GM23338 (cell line): ENCODE measurements at regions not wholly inside any gene's neighbourhood (a gene's known extent, or its start where the extent isn't known, plus 50 kb on each side); places are given as distances from the start of the nearest gene placed in this dataset.

Experiments
- EZH2 ChIP-seq: fragments of 200-600 bp; sonication (generic); IDR thresholded peaks from one replicate; pipeline ENCODE4 v1.8.0; 2017; ENCODE audit warnings: antibody characterized with exemption, mild to moderate bottlenecking, low read depth; ENCODE audit not compliant: unreplicated experiment
- EZH2phosphoT487 ChIP-seq: fragments of 200-600 bp; sonication (generic); IDR thresholded peaks from one replicate; pipeline ENCODE4 v1.8.1; 2018; ENCODE audit warnings: antibody characterized with exemption; ENCODE audit not compliant: unreplicated experiment
- POLR2AphosphoS5 ChIP-seq: IDR thresholded peaks from 2 replicates; pipeline ENCODE4 v1.6.1; 2016; ENCODE audit warnings: antibody characterized with exemption, low read depth
- TF ChIP-seq, protein P1 (sequence below), 2 experiments: fragments of 200-600 bp in 1 of 2; sonication (generic) in 1 of 2; conservative IDR thresholded peaks; 2 replicates each; pipeline versions ENCODE4 v1.5.1 to v1.6.1; 2016 to 2017; ENCODE audit warnings: antibody characterized with exemption in 2 of 2, low read depth in 2 of 2, mild to moderate bottlenecking in 2 of 2, moderate library complexity in 1 of 2

DNA sequence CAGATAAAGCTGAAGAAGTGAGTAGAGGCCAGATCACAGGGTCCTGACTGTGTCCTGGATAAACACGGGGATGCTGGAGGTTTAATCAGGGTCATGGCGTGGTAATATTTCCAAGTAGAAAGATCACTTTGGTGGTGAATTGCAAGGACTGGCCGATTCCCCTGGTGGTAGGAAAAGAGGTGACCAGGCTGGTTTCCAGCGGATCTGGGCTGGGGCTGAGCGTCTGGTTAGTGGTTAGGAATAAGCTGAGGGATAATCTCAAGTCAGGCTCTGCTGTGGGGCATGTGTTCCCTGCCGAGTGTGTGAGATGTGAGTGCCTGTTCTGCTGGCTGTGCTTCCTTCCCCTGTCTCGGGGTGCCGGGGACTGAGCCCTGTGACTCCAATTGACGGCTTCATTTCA is 484.0 kb downstream of the TSN start:
- TF ChIP-seq, protein P1, sequence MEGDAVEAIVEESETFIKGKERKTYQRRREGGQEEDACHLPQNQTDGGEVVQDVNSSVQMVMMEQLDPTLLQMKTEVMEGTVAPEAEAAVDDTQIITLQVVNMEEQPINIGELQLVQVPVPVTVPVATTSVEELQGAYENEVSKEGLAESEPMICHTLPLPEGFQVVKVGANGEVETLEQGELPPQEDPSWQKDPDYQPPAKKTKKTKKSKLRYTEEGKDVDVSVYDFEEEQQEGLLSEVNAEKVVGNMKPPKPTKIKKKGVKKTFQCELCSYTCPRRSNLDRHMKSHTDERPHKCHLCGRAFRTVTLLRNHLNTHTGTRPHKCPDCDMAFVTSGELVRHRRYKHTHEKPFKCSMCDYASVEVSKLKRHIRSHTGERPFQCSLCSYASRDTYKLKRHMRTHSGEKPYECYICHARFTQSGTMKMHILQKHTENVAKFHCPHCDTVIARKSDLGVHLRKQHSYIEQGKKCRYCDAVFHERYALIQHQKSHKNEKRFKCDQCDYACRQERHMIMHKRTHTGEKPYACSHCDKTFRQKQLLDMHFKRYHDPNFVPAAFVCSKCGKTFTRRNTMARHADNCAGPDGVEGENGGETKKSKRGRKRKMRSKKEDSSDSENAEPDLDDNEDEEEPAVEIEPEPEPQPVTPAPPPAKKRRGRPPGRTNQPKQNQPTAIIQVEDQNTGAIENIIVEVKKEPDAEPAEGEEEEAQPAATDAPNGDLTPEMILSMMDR (conservative IDR thresholded peaks at IDR 0.05; ENCODE audit: low read depth in 2 of 2): no peak; a peak in 1 of 4 replicates
- no peak for TF ChIP-seq POLR2AphosphoS5
- no peak for TF ChIP-seq EZH2
- no peak for TF ChIP-seq EZH2phosphoT487
